HUES6 (cell line): ENCODE measurements at regions not wholly inside any gene's neighbourhood (a gene's known extent, or its start where the extent isn't known, plus 50 kb on each side); places are given as distances from the start of the nearest gene placed in this dataset.

Experiments used
- H3K27ac ChIP-seq: 2 replicates; pipeline ENCODE4 v1.7.0; 2013; ENCODE audit warnings: low read depth, mild to moderate bottlenecking, low read length, inconsistent platforms
- H3K27me3 ChIP-seq: 2 replicates; pipeline ENCODE4 v1.6.1; 2013; ENCODE audit warnings: low read length; ENCODE audit not compliant: control insufficient read depth, insufficient read depth
- H3K36me3 ChIP-seq: 2 replicates; pipeline ENCODE4 v1.6.1; 2013; ENCODE audit warnings: low read length; ENCODE audit not compliant: control insufficient read depth, insufficient read depth
- H3K4me1 ChIP-seq: 2 replicates; pipeline ENCODE4 v1.6.1; 2013; ENCODE audit warnings: low read length; ENCODE audit not compliant: control insufficient read depth, insufficient read depth
- H3K4me3 ChIP-seq: 2 replicates; pipeline ENCODE4 v1.5.1; 2013; ENCODE audit warnings: low read depth, low read length
- H3K9ac ChIP-seq: one replicate; pipeline ENCODE4 v1.6.1; 2013; ENCODE audit warnings: mild to moderate bottlenecking, low read length
- H3K9me3 ChIP-seq: 2 replicates; pipeline ENCODE4 v1.6.1; 2013; ENCODE audit warnings: low read depth, low read length; ENCODE audit not compliant: control insufficient read depth, insufficient read depth

DNA sequence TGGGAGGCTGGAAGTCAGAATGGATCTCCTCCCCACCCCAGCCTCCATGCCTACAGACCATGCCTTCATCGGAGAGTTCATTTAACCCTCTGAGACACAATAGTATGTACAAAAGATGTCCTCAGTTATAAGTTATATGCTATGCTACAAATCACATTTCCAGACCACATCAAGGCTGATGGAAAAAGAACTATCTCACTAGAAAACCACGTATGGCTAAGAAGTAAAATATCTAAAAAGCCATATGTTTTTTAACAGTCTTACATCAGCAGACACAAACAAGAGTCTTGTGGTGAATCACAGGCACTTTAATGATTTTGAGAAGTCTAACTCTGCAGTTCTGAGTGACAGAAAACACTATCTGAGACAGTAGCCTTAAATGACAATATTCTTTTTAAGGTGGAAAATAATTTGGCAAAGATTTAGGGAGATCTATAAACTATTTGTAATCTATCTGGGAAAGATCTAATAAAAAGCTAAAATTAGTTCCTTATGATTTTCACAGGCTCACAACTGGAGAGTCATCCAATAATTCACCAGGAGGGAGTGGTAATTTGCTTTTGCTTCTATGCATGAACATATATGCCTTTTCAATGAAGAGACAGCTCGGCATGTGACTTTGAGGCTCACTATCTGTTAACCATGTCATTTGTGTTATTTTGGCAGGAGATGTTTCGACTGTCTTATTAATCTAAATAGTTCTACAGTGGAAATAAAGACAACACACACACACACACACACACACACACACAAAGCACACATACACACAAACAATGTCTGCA is 197.5 kb downstream of the IRS1 start:
- Histone ChIP-seq H3K27me3 (no peaks in the 10 kb centered on the region), H3K9ac (no peak overlapping the region), H3K9me3 (no peaks in the 10 kb centered on the region), H3K4me3 (no peak overlapping the region), H3K4me1 (no peaks in the 10 kb centered on the region), H3K36me3 (no peaks in the 10 kb centered on the region), H3K27ac (no peak overlapping the region)

DNA sequence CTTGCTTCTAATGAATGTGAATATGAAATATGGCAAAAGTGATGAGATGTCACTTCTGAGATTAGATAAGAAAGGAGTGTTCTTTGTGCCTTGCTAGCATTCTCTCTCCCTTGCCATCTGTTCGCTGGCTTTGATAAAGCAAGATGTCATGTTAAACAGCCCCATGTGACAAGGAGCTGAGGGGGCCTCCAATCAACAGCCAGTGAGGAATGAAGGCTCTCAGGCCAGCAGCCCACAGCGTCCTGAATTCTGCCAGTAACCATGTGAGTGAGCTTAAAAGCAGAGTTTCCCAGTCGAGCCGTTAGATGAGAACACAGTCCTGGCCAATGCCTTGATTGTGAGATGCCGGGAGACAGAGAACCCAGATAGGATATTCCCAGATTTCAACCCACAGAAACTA is 198.8 kb downstream of the IRS1 start:
- H3K4me3 ChIP-seq = no peak overlapping the region
- no peak overlapping the region for H3K27ac ChIP-seq

DNA sequence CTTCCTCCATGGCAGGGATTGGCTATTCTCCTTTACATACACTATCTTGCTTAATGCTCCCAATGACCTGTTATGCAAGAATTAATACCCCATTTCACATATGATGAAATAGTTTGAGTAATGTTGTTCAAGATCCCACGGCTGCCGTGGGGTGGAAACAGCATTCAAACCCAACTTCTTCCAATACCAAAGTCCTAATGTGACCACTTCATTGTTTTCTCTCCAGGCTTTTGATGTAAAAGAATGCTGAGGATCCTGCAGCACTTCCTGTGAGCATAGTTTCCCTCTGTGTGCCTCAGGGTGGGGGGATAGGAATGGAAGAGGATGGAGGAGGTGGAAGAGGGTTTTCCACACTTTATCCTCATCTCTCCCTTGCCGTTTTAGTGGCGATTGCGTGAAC is 199.4 kb downstream of the IRS1 start:
- H3K9ac ChIP-seq = no peak overlapping the region

More for the DNA sequence above, 198.8 kb downstream of the IRS1 start:
- H3K9ac ChIP-seq = no peak overlapping the region
- H3K36me3 ChIP-seq = no peaks in the 10 kb centered on the region
- H3K9me3 ChIP-seq = no peaks in the 10 kb centered on the region
- H3K27me3 ChIP-seq = no peaks in the 10 kb centered on the region
- H3K4me1 ChIP-seq = no peaks in the 10 kb centered on the region

DNA sequence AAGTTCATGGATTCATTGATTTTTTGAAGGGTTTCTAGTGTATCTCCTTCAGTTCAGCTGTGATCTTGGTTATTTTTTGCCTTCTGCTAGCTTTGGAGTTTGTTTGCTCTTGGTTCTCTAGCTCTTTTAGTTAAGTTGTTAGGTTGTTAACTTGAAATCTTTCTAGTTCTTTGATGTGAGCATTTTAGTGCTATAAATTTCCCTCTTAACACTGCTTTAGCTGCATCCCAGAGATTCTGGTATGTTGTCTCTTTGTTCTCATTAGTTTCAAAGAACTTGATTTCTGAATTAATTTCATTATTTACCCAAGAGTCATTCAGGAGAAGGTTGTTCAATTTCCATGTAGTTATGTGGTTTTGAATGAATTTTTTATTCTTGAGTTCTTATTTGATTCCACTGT is 210.6 kb downstream of the IRS1 start:
- no peak overlapping the region for H3K9ac ChIP-seq
- H3K36me3 ChIP-seq = no peaks in the 10 kb centered on the region
- peaks cover 9% of the 10 kb centered on the region; the same call in 1 of the 2 replicates for H3K9me3 ChIP-seq
- no peaks in the 10 kb centered on the region for H3K4me1 ChIP-seq
- no peaks in the 10 kb centered on the region for H3K27me3 ChIP-seq
- H3K4me3 ChIP-seq = no peak overlapping the region
- no peak overlapping the region for H3K27ac ChIP-seq

More for the DNA sequence above, 199.4 kb downstream of the IRS1 start:
- no peak overlapping the region for H3K27ac ChIP-seq
- H3K4me1 ChIP-seq = no peaks in the 10 kb centered on the region
- no peaks in the 10 kb centered on the region for H3K9me3 ChIP-seq
- H3K27me3 ChIP-seq = no peaks in the 10 kb centered on the region
- H3K36me3 ChIP-seq = no peaks in the 10 kb centered on the region
- no peak overlapping the region for H3K4me3 ChIP-seq

DNA sequence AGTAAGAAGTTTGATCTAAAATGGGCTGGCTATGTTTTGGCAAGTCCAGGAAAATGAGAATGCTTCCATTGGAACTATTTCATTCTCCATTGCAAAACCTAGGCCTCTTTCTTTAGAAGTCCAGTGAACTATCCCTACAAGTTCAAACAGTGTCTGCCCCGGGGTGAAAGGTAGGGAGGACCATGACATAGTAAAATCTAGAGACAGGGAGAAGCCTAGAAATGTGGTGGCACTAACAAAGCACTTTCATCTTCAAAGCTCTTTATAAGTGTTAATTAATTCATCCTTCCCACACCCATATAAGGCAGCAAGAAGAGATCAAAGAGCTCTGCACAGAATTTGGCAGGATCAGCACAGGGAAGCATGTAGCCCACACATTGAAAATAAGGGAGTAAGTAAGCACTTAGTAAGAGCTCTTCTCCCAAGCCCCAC is 214.5 kb downstream of the IRS1 start:
- no peaks in the 10 kb centered on the region for H3K27me3 ChIP-seq
- peaks cover 9% of the 10 kb centered on the region; the same call in 1 of the 2 replicates for H3K9me3 ChIP-seq
- H3K36me3 ChIP-seq = no peaks in the 10 kb centered on the region
- H3K27ac ChIP-seq = no peak overlapping the region
- H3K9ac ChIP-seq = no peak overlapping the region
- peaks cover 9% of the 10 kb centered on the region for H3K4me1 ChIP-seq
- no peak overlapping the region for H3K4me3 ChIP-seq

DNA sequence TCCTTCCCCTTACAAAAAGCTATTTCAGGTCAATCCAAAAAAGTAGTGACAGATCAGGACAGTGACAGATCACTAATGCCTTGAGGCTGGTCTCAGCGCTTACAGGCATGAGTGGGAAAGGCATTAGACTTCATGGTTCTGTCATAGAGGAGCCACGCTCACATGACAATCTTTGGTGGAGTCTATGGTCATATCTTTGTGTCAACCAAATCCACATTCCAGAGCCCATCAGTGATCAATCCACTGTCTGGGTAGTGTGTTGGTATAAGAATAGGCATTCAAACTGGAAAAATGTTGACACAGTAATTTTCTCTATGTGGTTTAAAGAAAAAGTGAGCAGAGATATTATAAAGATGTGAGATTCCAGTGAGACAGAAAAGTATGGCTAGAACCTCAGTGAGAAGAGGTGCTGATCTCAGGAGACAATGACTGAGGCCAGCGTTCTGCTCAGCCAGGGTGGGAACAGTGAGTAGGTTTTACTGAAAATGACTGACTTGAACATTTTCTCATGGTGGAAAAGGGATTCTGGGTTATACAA is 215.0 kb downstream of the IRS1 start:
- H3K9ac ChIP-seq = no peak overlapping the region
- no peak overlapping the region for H3K4me3 ChIP-seq
- H3K27ac ChIP-seq = no peak overlapping the region
- H3K36me3 ChIP-seq = no peaks in the 10 kb centered on the region
- H3K27me3 ChIP-seq = no peaks in the 10 kb centered on the region
- H3K9me3 ChIP-seq = peaks cover 9% of the 10 kb centered on the region; the same call in 1 of the 2 replicates
- H3K4me1 ChIP-seq = peaks cover 9% of the 10 kb centered on the region

DNA sequence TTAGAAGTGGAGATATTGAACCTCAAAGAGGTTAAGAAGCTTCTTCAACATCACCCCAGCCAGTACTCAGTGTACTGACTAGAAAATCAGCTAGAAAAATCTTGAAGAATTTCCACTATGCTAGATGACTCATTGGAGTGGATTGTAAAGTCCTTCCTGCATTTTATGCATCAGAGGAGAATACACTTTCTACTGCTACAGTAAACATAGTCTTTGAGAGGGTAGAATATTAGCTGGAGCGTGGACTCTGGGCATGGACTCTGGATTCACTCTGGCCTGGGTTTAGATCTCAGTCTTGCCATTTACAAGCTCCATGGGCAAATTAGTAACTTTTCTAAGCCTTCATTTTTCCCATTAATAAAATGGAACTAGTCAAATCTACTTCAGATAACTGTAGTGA is 215.9 kb downstream of the IRS1 start:
- Histone ChIP-seq H3K36me3 (no peaks in the 10 kb centered on the region), H3K4me3 (no peak overlapping the region), H3K9ac (no peak overlapping the region), H3K27me3 (no peaks in the 10 kb centered on the region), H3K9me3 (peaks cover 6% of the 10 kb centered on the region; the same call in 1 of the 2 replicates), H3K27ac (no peak overlapping the region), H3K4me1 (peaks cover 9% of the 10 kb centered on the region)

DNA sequence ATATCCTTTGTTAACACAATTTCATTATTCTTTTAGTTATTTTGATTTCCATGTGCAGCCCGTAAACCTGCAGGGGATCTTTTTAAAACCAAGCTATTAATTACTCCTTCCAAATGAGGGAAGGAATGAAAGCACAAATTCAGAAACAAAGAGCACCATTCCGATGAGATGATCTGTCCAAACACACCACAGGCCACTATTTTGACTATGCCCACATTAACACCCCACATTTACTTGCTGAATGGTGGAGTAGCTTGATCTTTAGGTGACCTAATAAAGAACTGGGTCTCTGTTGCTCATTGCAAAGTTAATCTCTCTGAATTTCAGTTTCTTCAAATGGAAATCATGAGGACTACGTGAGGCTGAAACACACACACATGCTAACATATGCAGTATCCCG is 218.0 kb downstream of the IRS1 start:
- no peaks in the 10 kb centered on the region for H3K27me3 ChIP-seq
- no peaks in the 10 kb centered on the region for H3K9me3 ChIP-seq
- no peak overlapping the region for H3K27ac ChIP-seq
- no peaks in the 10 kb centered on the region for H3K36me3 ChIP-seq
- H3K4me1 ChIP-seq = peaks cover 9% of the 10 kb centered on the region
- no peak overlapping the region for H3K9ac ChIP-seq
- H3K4me3 ChIP-seq = no peak overlapping the region

DNA sequence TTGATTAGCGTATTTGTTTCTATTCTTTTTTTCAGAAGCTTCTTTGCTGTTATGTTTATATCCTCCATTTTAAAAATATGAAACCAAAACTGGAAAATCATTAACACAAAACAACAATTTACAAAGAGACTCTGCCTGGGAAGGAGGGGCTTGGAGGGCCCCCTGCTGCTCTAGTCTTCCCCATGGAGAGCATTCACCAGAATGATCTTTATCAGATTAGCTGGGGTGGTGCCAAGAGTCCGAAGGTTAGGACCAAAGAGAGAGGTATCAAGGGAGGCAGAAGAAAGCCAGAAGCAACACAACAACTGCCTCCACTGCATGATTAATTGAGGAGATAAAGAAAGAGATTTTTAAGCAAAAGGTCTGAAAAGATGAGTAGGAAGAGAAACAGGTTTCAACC is 218.6 kb downstream of the IRS1 start:
- H3K4me1 ChIP-seq = peaks cover 9% of the 10 kb centered on the region
- H3K27me3 ChIP-seq = no peaks in the 10 kb centered on the region
- no peaks in the 10 kb centered on the region for H3K36me3 ChIP-seq
- H3K9me3 ChIP-seq = no peaks in the 10 kb centered on the region
- H3K4me3 ChIP-seq = no peak overlapping the region
- H3K9ac ChIP-seq = no peak overlapping the region
- H3K27ac ChIP-seq = no peak overlapping the region

DNA sequence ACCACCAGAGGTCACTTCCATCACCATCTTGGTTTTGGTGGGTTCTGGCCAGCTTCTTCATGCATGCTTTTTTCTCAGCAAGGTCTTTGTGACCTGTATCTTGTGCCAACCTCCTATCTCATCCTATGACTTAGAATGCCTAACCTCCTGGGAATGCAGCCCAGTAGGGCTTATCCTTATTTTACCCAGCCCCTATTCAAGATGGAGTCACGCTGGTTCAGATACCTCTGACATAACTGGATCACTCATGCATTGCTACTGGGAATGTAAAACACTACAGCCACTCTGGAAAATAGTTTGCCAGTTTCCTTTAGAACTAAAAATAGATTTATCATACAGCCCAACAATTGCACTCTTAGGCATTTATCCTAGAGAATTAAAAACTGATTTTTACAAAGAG is 219.2 kb downstream of the IRS1 start:
- Histone ChIP-seq H3K9me3 (no peaks in the 10 kb centered on the region), H3K4me1 (peaks cover 9% of the 10 kb centered on the region), H3K27ac (no peak overlapping the region), H3K27me3 (no peaks in the 10 kb centered on the region), H3K9ac (no peak overlapping the region), H3K36me3 (no peaks in the 10 kb centered on the region), H3K4me3 (no peak overlapping the region)

DNA sequence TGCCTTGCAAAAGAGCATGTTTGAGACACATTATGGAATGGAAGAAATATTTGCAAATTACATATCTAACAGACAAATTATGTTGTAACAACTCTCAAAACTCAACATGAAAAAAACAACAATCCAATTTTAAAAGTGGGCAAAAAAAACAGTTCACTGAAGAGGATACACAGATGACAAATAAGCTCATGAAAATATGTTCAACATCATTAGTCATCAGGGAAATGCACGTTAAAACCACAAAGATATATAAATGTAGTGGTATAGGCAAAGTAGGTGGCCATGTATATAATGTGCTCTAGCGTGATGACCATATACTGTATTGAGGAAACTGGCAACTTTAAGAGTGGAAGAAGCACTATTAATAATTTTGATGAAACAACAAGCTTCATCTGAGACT is 220.1 kb downstream of the IRS1 start:
- Histone ChIP-seq H3K27me3 (no peaks in the 10 kb centered on the region), H3K36me3 (no peaks in the 10 kb centered on the region), H3K27ac (no peak overlapping the region), H3K4me3 (no peak overlapping the region), H3K9me3 (no peaks in the 10 kb centered on the region), H3K4me1 (peaks cover 9% of the 10 kb centered on the region), H3K9ac (no peak overlapping the region)
